ENCODE measurements at regions not wholly inside any gene's neighbourhood (a gene's known extent, or its start where the extent isn't known, plus 50 kb on each side); places are given as distances from the start of the nearest gene placed in this dataset.

GRCh38 chr10:76621886-76622620, 1015.6 kb downstream of the KCNMA1 start:
- H2AFZ ChIP-seq (ENCODE audit: low read depth, low read length) = no peak overlapping the region
- H3K4me3 Mint-ChIP-seq (ENCODE audit: unreplicated experiment) = no peak overlapping the region
- no peak for FAIRE-seq

GRCh38 chr10:76618641-76619040, 1019.0 kb downstream of the KCNMA1 start:
- TF ChIP-seq CTCF (IDR thresholded peaks at IDR 0.05; ENCODE audit: insufficient read depth, low read depth, low read length) = no peak
- TF ChIP-seq EZH2 (IDR thresholded peaks at IDR 0.05; ENCODE audit: insufficient read depth, low read length) = no peak
- Histone ChIP-seq H3K79me2 (ENCODE audit: insufficient read depth, low read length) (no peaks in the 10 kb centered on the region), H4K20me1 (ENCODE audit: insufficient read depth, low read length) (no peaks in the 10 kb centered on the region), H3K27ac (ENCODE audit: low read depth, low read length) (no peak overlapping the region), H3K4me3 (ENCODE audit: insufficient read depth, low read depth, low read length) (no peak overlapping the region), H2AFZ (ENCODE audit: low read depth, low read length) (no peak overlapping the region), H3K9me3 (ENCODE audit: insufficient read depth, low read depth, low read length) (no peaks in the 10 kb centered on the region), H3K27me3 (ENCODE audit: insufficient read depth, low read length) (no peaks in the 10 kb centered on the region), H3K36me3 (ENCODE audit: insufficient read depth, low read length) (no peaks in the 10 kb centered on the region), H3K4me1 (ENCODE audit: insufficient read depth, low read length) (no peaks in the 10 kb centered on the region), H3K9ac (ENCODE audit: low read length) (no peak overlapping the region), H3K4me2 (ENCODE audit: low read length) (no peak overlapping the region)
- H3K9me3 Mint-ChIP-seq (ENCODE audit: unreplicated experiment) = peaks cover 7% of the 10 kb centered on the region
- no peaks in the 10 kb centered on the region for H3K27me3 Mint-ChIP-seq (ENCODE audit: low read depth, unreplicated experiment)
- DNase-seq (ENCODE audit: low read depth) (no peak), FAIRE-seq (no peak)
- H3K4me3 Mint-ChIP-seq (ENCODE audit: unreplicated experiment) = no peak overlapping the region
- no peak overlapping the region for H3K27ac Mint-ChIP-seq (ENCODE audit: unreplicated experiment)
- peaks cover 6% of the 10 kb centered on the region for H3K4me1 Mint-ChIP-seq (ENCODE audit: low read depth, unreplicated experiment)
- H3K36me3 Mint-ChIP-seq (ENCODE audit: low read depth, unreplicated experiment) = no peaks in the 10 kb centered on the region

More at GRCh38 chr10:76621886-76622620, 1015.6 kb downstream of the KCNMA1 start:
- Histone ChIP-seq H3K27ac (ENCODE audit: low read depth, low read length) (no peak overlapping the region), H3K9ac (ENCODE audit: low read length) (no peak overlapping the region), H3K4me3 (ENCODE audit: insufficient read depth, low read depth, low read length) (no peak overlapping the region), H3K4me2 (ENCODE audit: low read length) (no peak overlapping the region), H3K9me3 (ENCODE audit: insufficient read depth, low read depth, low read length) (no peaks in the 10 kb centered on the region), H3K27me3 (ENCODE audit: insufficient read depth, low read length) (no peaks in the 10 kb centered on the region), H3K4me1 (ENCODE audit: insufficient read depth, low read length) (no peaks in the 10 kb centered on the region), H3K36me3 (ENCODE audit: insufficient read depth, low read length) (no peaks in the 10 kb centered on the region), H4K20me1 (ENCODE audit: insufficient read depth, low read length) (no peaks in the 10 kb centered on the region), H3K79me2 (ENCODE audit: insufficient read depth, low read length) (no peaks in the 10 kb centered on the region)
- H3K27me3 Mint-ChIP-seq (ENCODE audit: low read depth, unreplicated experiment) = no peaks in the 10 kb centered on the region
- no peaks in the 10 kb centered on the region for H3K36me3 Mint-ChIP-seq (ENCODE audit: low read depth, unreplicated experiment)
- H3K27ac Mint-ChIP-seq (ENCODE audit: unreplicated experiment) = no peak overlapping the region
- DNase-seq (ENCODE audit: low read depth) = no peak
- peaks cover 6% of the 10 kb centered on the region for H3K4me1 Mint-ChIP-seq (ENCODE audit: low read depth, unreplicated experiment)
- TF ChIP-seq EZH2 (IDR thresholded peaks at IDR 0.05; ENCODE audit: insufficient read depth, low read length) (no peak), CTCF (IDR thresholded peaks at IDR 0.05; ENCODE audit: insufficient read depth, low read depth, low read length) (no peak)
- H3K9me3 Mint-ChIP-seq (ENCODE audit: unreplicated experiment) = peaks cover 7% of the 10 kb centered on the region

- no peaks in the 10 kb centered on the region for H4K20me1 ChIP-seq (ENCODE audit: insufficient read depth, low read length)
- H3K9ac ChIP-seq (ENCODE audit: low read length) = no peak overlapping the region
Observed at GRCh38 chr10:76618171-76618570, 1019.4 kb downstream of the KCNMA1 start.

More at GRCh38 chr10:76618171-76618570, 1019.4 kb downstream of the KCNMA1 start:
- Mint-ChIP-seq H3K4me1 (ENCODE audit: low read depth, unreplicated experiment) (peaks cover 6% of the 10 kb centered on the region), H3K9me3 (ENCODE audit: unreplicated experiment) (peaks cover 7% of the 10 kb centered on the region), H3K27ac (ENCODE audit: unreplicated experiment) (no peak overlapping the region), H3K27me3 (ENCODE audit: low read depth, unreplicated experiment) (no peaks in the 10 kb centered on the region), H3K36me3 (ENCODE audit: low read depth, unreplicated experiment) (no peaks in the 10 kb centered on the region), H3K4me3 (ENCODE audit: unreplicated experiment) (no peak overlapping the region)
- TF ChIP-seq CTCF (IDR thresholded peaks at IDR 0.05; ENCODE audit: insufficient read depth, low read depth, low read length) = no peak
- no peak for TF ChIP-seq EZH2 (IDR thresholded peaks at IDR 0.05; ENCODE audit: insufficient read depth, low read length)
- H3K4me1 ChIP-seq (ENCODE audit: insufficient read depth, low read length) = no peaks in the 10 kb centered on the region
- H3K27ac ChIP-seq (ENCODE audit: low read depth, low read length) = no peak overlapping the region
- no peak overlapping the region for H3K4me2 ChIP-seq (ENCODE audit: low read length)
- no peak for DNase-seq (ENCODE audit: low read depth)
- no peaks in the 10 kb centered on the region for H3K79me2 ChIP-seq (ENCODE audit: insufficient read depth, low read length)
- no peaks in the 10 kb centered on the region for H3K9me3 ChIP-seq (ENCODE audit: insufficient read depth, low read depth, low read length)
- H3K27me3 ChIP-seq (ENCODE audit: insufficient read depth, low read length) = no peaks in the 10 kb centered on the region
- no peak overlapping the region for H2AFZ ChIP-seq (ENCODE audit: low read depth, low read length)
- H3K36me3 ChIP-seq (ENCODE audit: insufficient read depth, low read length) = no peaks in the 10 kb centered on the region
- FAIRE-seq = no peak
- H3K4me3 ChIP-seq (ENCODE audit: insufficient read depth, low read depth, low read length) = no peak overlapping the region
